ENCODE measurements at regions not wholly inside any gene's neighbourhood (a gene's known extent, or its start where the extent isn't known, plus 50 kb on each side); places are given as distances from the start of the nearest gene placed in this dataset.

- no peak for ATAC-seq (ENCODE audit: low read depth in 2 of 2)
- peaks cover 56 to 80% (median 60%) of the 10 kb centered on the region in 3 donors for H3K27me3 Mint-ChIP-seq
- H3K9me3 Mint-ChIP-seq = no peaks in the 10 kb centered on the region
- H3K27ac Mint-ChIP-seq = no peak overlapping the region
- peaks cover 0 to 8% (median 5%) of the 10 kb centered on the region in 3 donors for H3K4me1 Mint-ChIP-seq
- no peak overlapping the region for H3K4me3 Mint-ChIP-seq
- H3K36me3 Mint-ChIP-seq = no peaks in the 10 kb centered on the region
- DNase-seq = no peak
Observed at GRCh38 chr1:115140442-115141144, 51.3 kb upstream of the TSPAN2 start.

- Mint-ChIP-seq H3K27me3 (peaks cover 45 to 73% (median 53%) of the 10 kb centered on the region in 3 donors), H3K36me3 (no peaks in the 10 kb centered on the region), H3K4me3 (peak overlapping the region in 2 of 8 donors; percentile 20 to 29), H3K27ac (no peak overlapping the region), H3K4me1 (peaks cover 0 to 8% (median 5%) of the 10 kb centered on the region in 3 donors), H3K9me3 (no peaks in the 10 kb centered on the region)
- no peak for ATAC-seq (ENCODE audit: low read depth in 2 of 2)
- DNase-seq = no peak
Observed at GRCh38 chr1:115139381-115139780, 50.1 kb upstream of the TSPAN2 start.

Measured in naive B cell (primary cell).